DMS79 treated with DMSO at 0.1 percent for 48 hours (cell line): ENCODE measurements at regions not wholly inside any gene's neighbourhood (a gene's known extent, or its start where the extent isn't known, plus 50 kb on each side); places are given as distances from the start of the nearest gene placed in this dataset.

Experiments used
- DNase-seq: peaks from one replicate; lab custom pipeline; 2025; lab: John Stamatoyannopoulos, UW

DNA sequence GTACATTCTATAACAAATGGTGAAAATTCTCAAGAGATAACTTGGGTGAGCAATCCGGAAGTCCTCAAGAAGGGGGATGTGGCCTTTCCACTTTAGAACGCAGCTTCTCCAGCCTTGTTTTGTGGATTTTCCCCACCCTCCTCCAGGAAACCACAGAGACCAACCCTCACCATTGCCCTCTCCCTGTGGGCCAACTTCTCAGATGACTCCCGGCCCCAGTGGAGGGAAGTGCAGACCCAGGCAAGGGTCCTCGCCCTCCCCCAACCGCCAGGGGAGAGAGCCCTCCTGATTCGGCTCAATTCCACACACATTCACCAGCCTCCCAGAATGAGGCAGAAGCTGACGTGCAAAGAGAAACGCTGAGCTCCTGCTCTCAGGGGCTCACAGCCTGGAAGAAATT is 277.2 kb downstream of the EIPR1 start:
- no peak for DNase-seq

DNA sequence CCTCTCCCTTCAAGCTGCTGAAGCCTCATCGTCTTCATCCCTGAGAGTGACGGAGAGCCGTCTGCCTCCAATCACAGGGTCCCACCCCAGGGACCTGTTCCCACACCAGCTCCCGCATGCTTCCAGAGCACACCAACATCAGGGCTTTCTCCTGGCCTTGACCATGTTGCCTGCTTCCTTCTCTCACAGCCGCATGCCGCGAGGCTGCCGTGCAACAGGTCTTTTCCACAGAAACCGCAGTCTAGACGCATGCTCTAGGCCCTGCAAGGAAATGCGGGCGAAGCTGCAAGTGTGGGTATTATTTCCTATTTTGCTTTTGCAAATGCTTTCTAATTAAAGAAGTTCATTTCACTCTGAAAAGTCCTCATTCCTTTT is 277.8 kb downstream of the EIPR1 start:
- no peak for DNase-seq

DNA sequence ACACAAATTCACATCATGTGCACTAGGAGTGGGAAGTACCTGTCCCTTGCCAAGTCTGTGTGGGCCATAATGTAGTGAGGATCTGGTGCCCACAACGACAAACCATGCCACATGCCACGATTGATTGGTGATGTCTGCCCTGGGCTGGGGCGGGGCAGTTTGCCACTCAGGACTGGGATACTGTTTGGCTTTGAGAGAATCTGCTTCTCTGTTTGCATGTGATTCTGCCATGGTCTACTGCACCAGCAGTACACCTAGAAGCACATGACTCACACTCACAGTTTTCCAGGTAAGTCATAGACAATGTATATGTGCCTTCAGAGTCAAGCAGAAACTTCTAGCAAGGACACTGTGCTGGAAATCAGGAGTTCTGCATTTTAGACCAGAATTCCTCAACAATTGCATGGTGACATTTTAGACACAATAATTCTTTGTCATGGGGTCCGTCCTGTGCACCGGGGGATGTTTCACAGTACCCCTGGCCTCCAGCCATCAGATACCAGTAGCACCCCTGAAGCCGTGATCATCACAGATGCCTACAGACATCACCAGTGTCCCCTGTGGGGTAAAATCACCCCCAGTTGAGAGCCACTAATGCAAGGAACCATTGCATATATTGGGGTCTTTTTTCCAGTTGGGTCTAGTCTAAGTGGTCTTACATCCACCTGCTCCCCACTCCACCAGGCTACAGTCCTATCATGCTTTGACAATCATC is 278.3 kb downstream of the EIPR1 start:
- no peak for DNase-seq

- no peak for DNase-seq
These were observed 279.4 kb downstream of the EIPR1 start for GRCh38 chr2:3098231-3098630.

- DNase-seq, result no peak
These were observed 279.8 kb downstream of the EIPR1 start for GRCh38 chr2:3097804-3098203.

- DNase-seq, result no peak
These were observed 282.3 kb downstream of the EIPR1 start for GRCh38 chr2:3094999-3095958.

GRCh38 chr2:3094318-3094717 is 283.3 kb downstream of the EIPR1 start:
- DNase-seq, result no peak

GRCh38 chr2:3091696-3092095 is 285.9 kb downstream of the EIPR1 start:
- no peak for DNase-seq

GRCh38 chr2:3082705-3083104 is 294.9 kb downstream of the EIPR1 start:
- peak; percentile 20 for DNase-seq

DNA sequence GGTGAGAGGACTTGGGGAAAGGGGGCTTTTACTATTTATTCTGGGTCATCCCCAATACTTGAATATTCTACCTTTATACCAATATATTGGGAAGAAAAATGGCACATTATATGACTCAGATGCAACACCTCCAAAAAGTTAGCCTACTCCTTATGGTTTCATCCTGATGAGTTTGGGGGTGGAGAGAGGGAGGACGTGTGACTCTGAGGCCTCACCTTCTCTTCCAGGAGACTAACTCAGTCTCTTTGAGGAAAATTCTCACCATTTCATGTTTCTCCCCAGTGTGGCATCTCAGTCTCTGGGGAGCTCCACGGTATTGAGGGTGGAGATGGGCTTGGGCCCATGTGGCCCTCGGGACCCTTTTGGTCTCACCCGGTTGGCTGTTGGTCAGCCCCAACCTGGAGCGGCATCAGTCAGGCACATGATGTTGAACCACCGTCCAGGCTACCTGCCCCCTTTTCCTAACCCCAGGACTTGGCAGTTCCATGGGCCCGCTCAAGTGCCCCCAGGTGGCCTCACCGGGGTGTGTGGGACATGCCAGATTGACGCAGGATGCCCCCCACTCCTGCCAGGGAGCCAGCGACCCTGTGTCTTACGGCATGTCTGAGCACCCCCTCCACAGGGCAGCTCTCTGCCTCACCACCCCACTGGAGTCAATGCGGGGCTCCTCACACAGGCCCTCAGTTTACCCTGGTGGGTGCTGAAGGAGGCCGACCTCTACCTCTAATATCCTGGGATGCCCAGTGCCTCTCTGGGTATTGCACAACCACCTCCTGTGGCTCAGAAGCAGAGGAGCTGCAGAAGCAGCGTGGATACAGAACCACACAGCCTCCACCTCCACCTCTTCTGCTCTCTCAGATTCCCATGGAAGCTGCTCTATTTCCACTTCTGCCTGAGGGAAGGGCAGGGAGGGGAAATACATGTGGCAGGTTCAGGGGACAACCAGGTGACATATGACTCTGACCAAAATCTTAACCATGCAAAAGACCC is 297.4 kb downstream of the EIPR1 start:
- DNase-seq, result no peak

GRCh38 chr2:3079466-3079865 is 298.2 kb downstream of the EIPR1 start:
- DNase-seq, result no peak

- no peak for DNase-seq
These were observed 298.9 kb downstream of the EIPR1 start for GRCh38 chr2:3078684-3079083.

DNA sequence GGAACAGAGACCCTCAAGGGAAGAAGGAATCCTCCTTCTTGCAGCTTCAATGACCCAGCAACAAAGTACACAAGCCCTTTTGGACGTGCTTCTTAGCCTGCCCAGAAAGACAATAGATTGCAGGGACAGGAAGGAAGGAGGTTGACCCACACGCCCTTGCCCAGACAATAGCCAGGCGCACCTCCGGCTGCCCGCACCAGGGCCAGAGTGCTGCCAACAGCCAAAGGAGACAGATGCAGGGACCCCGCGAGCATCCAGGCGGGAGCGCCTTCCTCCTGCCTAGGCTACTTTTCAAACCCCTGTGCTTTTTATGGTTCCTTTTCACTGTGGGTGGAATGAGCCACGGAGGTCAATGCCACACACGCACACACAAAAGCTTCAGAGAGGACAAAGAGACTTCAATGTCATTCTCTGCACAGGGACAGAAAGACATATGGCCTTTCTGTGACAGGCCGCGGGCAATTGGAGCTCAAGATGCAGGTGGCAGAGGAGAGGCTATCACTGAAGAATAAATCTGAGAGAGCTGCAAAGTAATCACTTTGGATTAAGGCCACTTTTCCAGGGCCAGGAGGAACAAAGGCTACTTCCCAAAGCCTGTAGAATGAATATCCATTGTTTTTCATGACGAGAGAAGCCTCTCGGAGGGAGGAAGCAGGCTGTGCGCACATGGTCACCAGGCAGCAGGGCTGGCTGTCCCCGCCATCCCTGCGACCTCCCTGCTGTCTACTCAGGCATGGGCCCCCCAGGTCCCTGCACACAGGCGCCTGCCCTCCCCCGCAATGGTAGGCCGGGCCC is 300.6 kb downstream of the EIPR1 start:
- DNase-seq, result peak; percentile 81

DNA sequence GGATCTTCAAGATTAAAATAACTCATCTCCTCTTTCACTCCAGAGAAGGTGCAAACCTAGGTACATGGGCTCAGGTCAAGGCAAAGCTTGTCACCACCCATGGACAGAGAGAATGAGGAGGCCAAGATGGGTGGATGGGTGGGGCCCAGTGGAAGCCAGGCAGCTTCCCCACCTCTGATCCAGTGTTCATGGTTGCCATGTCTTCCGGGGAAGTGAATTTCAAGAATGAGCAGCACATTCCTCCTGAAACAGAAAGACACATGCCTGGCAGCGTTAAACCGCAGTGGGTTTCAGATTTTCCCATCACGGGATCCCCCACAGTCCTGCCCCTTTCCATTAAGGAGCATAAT is 301.7 kb downstream of the EIPR1 start:
- DNase-seq, result peak; percentile 41

DNA sequence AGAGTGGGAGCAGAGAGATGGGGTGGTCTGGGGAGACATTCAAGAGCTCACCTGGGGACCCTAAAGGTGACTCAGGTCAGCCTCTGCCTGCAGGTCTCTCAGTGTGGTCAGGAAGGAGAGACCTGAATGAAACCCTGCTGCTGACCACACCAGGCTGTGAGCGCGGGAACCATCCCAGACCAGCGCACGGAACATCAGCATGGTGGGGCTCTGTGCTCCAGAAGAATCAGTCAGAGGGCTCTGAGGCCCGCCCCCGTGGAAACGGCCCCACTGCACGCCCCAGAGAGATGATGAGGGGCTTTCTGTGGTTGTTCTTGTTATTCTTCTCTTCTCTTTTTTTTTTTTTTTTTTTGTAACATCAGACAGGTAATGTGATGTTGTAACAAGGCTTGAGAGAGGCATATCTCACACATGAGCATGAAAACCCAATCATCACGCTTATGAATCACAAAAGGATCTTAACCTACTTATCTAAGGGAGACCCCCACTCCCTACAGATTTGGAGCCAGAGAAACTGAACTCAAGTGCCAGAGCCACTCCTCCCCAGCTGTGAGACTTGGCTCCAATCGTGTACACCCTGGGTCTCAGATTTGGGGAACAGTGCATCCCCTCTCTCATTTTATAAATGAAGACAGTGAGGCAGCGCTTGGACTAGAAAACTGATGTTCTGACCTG is 302.2 kb downstream of the EIPR1 start:
- peak; percentile 29 for DNase-seq

- DNase-seq, result no peak
These were observed 303.9 kb downstream of the EIPR1 start for GRCh38 chr2:3073704-3074103.

DNA sequence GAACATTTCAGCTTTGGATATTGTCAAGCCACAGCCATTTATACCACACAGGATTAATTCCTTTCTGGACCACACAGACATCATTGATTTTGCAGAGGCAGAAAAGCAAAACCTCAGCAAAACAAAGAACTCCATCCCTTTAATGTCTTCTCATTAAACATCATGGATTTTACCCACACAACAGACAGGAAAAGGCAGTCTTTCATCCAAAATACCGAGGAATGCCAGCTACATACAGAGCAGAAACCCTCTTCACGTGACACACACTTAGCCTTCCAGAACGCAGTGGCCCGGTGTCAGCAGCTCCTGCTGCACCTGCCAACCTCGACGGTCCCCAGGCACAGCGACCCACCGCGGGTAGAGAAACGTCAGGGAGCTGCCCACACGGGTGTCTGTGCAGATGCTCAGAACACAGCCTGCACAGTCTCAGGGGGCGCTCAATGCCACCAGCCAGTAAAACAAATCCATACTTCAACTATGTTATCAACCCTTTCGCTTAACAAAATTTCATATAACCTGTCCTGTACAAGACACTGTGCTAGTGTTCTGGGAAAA is 304.5 kb downstream of the EIPR1 start:
- DNase-seq, result peak; percentile 41

DNA sequence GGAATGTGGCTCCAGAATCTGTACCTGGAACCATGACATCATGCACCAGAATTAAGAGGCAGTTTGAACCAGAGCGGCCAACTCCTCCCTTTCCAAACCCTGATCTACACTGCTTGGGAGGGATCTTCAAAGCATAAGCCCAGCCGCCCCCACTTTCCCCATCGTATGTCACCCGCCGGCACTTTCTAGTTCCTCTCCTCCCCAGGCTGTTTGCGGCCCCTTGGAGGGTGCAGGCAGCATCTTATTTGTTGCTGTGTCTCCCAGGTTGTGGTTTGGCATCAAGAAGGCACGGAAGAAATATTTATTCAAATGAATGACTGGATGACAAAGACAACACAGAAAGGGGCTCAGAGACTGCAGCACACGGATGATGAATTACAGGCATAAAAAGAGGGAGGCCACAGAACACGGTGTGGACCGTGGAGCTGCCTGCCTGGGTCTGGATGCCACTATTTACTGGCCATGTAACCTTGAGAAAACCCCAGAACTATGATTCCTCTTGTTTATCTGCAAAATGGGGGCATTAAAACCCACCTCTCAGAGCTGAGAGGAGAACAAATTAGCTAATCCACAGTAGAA is 305.8 kb downstream of the EIPR1 start:
- no peak for DNase-seq

GRCh38 chr2:3066831-3067230 is 310.8 kb downstream of the EIPR1 start:
- DNase-seq, result no peak

DNA sequence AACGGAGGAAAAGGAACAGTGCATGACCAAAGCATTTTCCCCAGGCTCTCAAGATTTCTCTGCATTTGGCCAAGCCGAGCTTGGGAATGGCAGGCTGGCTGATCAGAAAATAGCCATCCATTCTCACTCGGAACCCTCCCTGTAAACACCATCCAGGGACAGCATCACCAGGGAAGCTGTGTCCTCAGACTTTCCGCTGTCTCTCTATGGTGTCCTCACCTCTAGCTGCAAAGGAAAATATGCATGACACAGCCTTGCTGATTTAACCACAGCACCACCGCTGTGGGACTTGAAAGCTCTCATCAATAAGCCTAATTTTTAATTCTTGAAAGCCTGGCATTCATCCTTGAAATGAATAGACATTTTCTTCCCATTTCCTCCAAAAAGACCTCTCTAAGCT is 311.7 kb downstream of the EIPR1 start:
- DNase-seq, result no peak
